Vagina (tissue), 2 donors: ENCODE measurements at regions not wholly inside any gene's neighbourhood (a gene's known extent, or its start where the extent isn't known, plus 50 kb on each side); places are given as distances from the start of the nearest gene placed in this dataset.

Experiments used
- DNase-seq, 2 donors: peaks; one replicate each; pipeline ENCODE4 v3.0.0-alpha.2; 2017; ENCODE audit errors: extremely low spot score in 2 of 2
- H3K27ac ChIP-seq: fragments of 200-600 bp; sonication (generic); one replicate; pipeline ENCODE4 v1.5.1; 2019
- H3K27me3 ChIP-seq: fragments of 200-600 bp; sonication (generic); one replicate; pipeline ENCODE4 v1.5.1; 2019
- H3K36me3 ChIP-seq, 2 donors: fragments of 200-600 bp; sonication (generic); one replicate each; pipeline ENCODE4 v1.5.1; 2017 to 2019
- H3K4me1 ChIP-seq: fragments of 200-600 bp; sonication (generic); one replicate; pipeline ENCODE4 v1.5.1; 2019
- H3K4me3 ChIP-seq, 2 donors: fragments of 200-600 bp; sonication (generic); 1 replicate in 1 of 2; 2 replicates in 1 of 2; pipeline ENCODE4 v1.5.1; 2016 to 2019
- H3K9me3 ChIP-seq: fragments of 200-600 bp; sonication (generic); one replicate; pipeline ENCODE4 v1.5.1; 2019
- CTCF ChIP-seq, 3 experiments: fragments of 450-650 bp in 2 of 3; fragments of 200-600 bp in 1 of 3; sonication (generic) in 1 of 3; IDR thresholded peaks; one replicate each; pipeline ENCODE4 v1.5.1; 2017 to 2019; ENCODE audit warnings: antibody characterized with exemption in 3 of 3, mild to moderate bottlenecking in 2 of 3, moderate library complexity in 2 of 3
- POLR2A ChIP-seq, 2 donors: fragments of 450-650 bp; IDR thresholded peaks; one replicate each; pipeline ENCODE4 v1.6.1; 2017; ENCODE audit warnings: antibody characterized with exemption in 2 of 2, mild to moderate bottlenecking in 2 of 2, moderate library complexity in 2 of 2
- POLR2AphosphoS5 ChIP-seq, 2 donors: sonication (generic); formaldehyde crosslinking; IDR thresholded peaks; one replicate each; pipeline ENCODE4 v1.9.0; 2017; ENCODE audit warnings: antibody characterized with exemption in 2 of 2, mild to moderate bottlenecking in 2 of 2, low read depth in 1 of 2; ENCODE audit not compliant: insufficient read depth in 1 of 2
- intact Hi-C: fragments of 100-400 bp; cut with DNase I; formaldehyde crosslinking; loops from one replicate; pipeline ENCODE4 v1.15.1; 2023

GRCh38 chr11:42571131-42571877 lies 740.5 kb upstream of the API5 start:
- DNase-seq = no peak
- Histone ChIP-seq H3K4me1 (no peaks in the 10 kb centered on the region), H3K27ac (no peak overlapping the region), H3K9me3 (no peaks in the 10 kb centered on the region), H3K27me3 (no peaks in the 10 kb centered on the region), H3K36me3 (no peaks in the 10 kb centered on the region), H3K4me3 (no peak overlapping the region)
- intact Hi-C loops = no loop called here
- TF ChIP-seq CTCF (IDR thresholded peaks at IDR 0.05) = no peak
- no peak for TF ChIP-seq POLR2AphosphoS5 (IDR thresholded peaks at IDR 0.05; ENCODE audit: insufficient read depth in 1 of 2, low read depth in 1 of 2)
- TF ChIP-seq POLR2A (IDR thresholded peaks at IDR 0.05) = no peak

GRCh38 chr11:42571878-42572610 lies 739.8 kb upstream of the API5 start:
- Histone ChIP-seq H3K27ac (no peak overlapping the region), H3K4me1 (no peaks in the 10 kb centered on the region), H3K4me3 (no peak overlapping the region), H3K9me3 (no peaks in the 10 kb centered on the region), H3K36me3 (no peaks in the 10 kb centered on the region), H3K27me3 (no peaks in the 10 kb centered on the region)
- no peak for DNase-seq
- intact Hi-C loops = no loop called here
- TF ChIP-seq POLR2A (IDR thresholded peaks at IDR 0.05) (no peak), CTCF (IDR thresholded peaks at IDR 0.05) (no peak), POLR2AphosphoS5 (IDR thresholded peaks at IDR 0.05; ENCODE audit: insufficient read depth in 1 of 2, low read depth in 1 of 2) (no peak)

- intact Hi-C loops = no loop called here
- no peaks in the 10 kb centered on the region for H3K4me1 ChIP-seq
- no peak overlapping the region for H3K27ac ChIP-seq
- H3K4me3 ChIP-seq = no peak overlapping the region
- DNase-seq = no peak
- TF ChIP-seq CTCF (IDR thresholded peaks at IDR 0.05) (no peak), POLR2A (IDR thresholded peaks at IDR 0.05) (no peak)
- H3K27me3 ChIP-seq = no peaks in the 10 kb centered on the region
- H3K36me3 ChIP-seq = no peaks in the 10 kb centered on the region
- H3K9me3 ChIP-seq = no peaks in the 10 kb centered on the region
Observed at GRCh38 chr11:42576318-42576717, 735.5 kb upstream of the API5 start.

GRCh38 chr11:42589286-42589685 lies 722.5 kb upstream of the API5 start:
- no peaks in the 10 kb centered on the region for H3K9me3 ChIP-seq
- no peaks in the 10 kb centered on the region for H3K36me3 ChIP-seq
- H3K4me3 ChIP-seq = no peak overlapping the region
- DNase-seq = no peak
- no peak overlapping the region for H3K27ac ChIP-seq
- intact Hi-C loops = no loop called here
- TF ChIP-seq CTCF (IDR thresholded peaks at IDR 0.05) (no peak), POLR2AphosphoS5 (IDR thresholded peaks at IDR 0.05; ENCODE audit: insufficient read depth in 1 of 2, low read depth in 1 of 2) (no peak), POLR2A (IDR thresholded peaks at IDR 0.05) (no peak)
- no peaks in the 10 kb centered on the region for H3K27me3 ChIP-seq
- no peaks in the 10 kb centered on the region for H3K4me1 ChIP-seq

GRCh38 chr11:42591841-42592240 lies 720.0 kb upstream of the API5 start:
- TF ChIP-seq POLR2AphosphoS5 (IDR thresholded peaks at IDR 0.05; ENCODE audit: insufficient read depth in 1 of 2, low read depth in 1 of 2) (no peak), CTCF (IDR thresholded peaks at IDR 0.05) (no peak), POLR2A (IDR thresholded peaks at IDR 0.05) (no peak)
- intact Hi-C loops = no loop called here
- no peaks in the 10 kb centered on the region for H3K9me3 ChIP-seq
- no peak overlapping the region for H3K27ac ChIP-seq
- no peak for DNase-seq
- no peaks in the 10 kb centered on the region for H3K27me3 ChIP-seq
- H3K4me1 ChIP-seq = no peaks in the 10 kb centered on the region
- no peaks in the 10 kb centered on the region for H3K36me3 ChIP-seq
- no peak overlapping the region for H3K4me3 ChIP-seq
